Naive thymus-derived CD4-positive, alpha-beta T cell (primary cell): ENCODE measurements at regions not wholly inside any gene's neighbourhood (a gene's known extent, or its start where the extent isn't known, plus 50 kb on each side); places are given as distances from the start of the nearest gene placed in this dataset.

Source experiments
- ATAC-seq: fragments of 150-1000 bp; cut with Tn5 transposase; 2 replicates; pipeline ENCODE4 v1.10.0; 2021; ENCODE audit warnings: mild to moderate bottlenecking, moderate library complexity
- CTCF ChIA-PET: fragments of 350-600 bp; sonication (Branson Sonifier 250); formaldehyde crosslinking; loops from one replicate; lab custom pipeline; 2021; ENCODE audit warnings: antibody characterized with exemption; lab: Charles Lee
- POLR2A ChIA-PET: fragments of 350-600 bp; sonication (Branson Sonifier 250); formaldehyde crosslinking; loops from one replicate; lab custom pipeline; 2021; ENCODE audit warnings: antibody characterized with exemption, inconsistent platforms; lab: Charles Lee
- DNase-seq, 9 donors: peaks; one replicate each; pipeline versions ENCODE4 v3.0.0 to v3.0.0-alpha.2; 2020 to 2022; ENCODE audit warnings: mixed read lengths in 1 of 9
- H3K27ac ChIP-seq: one replicate; pipeline ENCODE4 v1.7.0; 2013; ENCODE audit warnings: mild to moderate bottlenecking, low read depth, low read length, moderate library complexity
- H3K27me3 ChIP-seq, 2 donors: one replicate each; pipeline ENCODE4 v1.7.0; 2013; ENCODE audit warnings: low read length in 2 of 2, mild to moderate bottlenecking in 2 of 2, moderate library complexity in 2 of 2; ENCODE audit not compliant: control insufficient read depth in 2 of 2, insufficient read depth in 2 of 2
- H3K36me3 ChIP-seq, 3 experiments: 1 replicate in 2 of 3; 2 replicates in 1 of 3; pipeline ENCODE4 v1.7.0; 2013; ENCODE audit warnings: low read length in 3 of 3, mild to moderate bottlenecking in 3 of 3, moderate library complexity in 1 of 3; ENCODE audit not compliant: insufficient read depth in 3 of 3, control insufficient read depth in 2 of 3
- H3K4me1 ChIP-seq, 2 donors: one replicate each; pipeline ENCODE4 v1.7.0; 2013; ENCODE audit warnings: low read length in 2 of 2, mild to moderate bottlenecking in 2 of 2, moderate library complexity in 1 of 2; ENCODE audit not compliant: control insufficient read depth in 2 of 2, insufficient read depth in 2 of 2
- H3K4me3 ChIP-seq: 2 replicates; pipeline ENCODE4 v1.7.0; 2013; ENCODE audit warnings: mild to moderate bottlenecking, low read length
- H3K9me3 ChIP-seq, 3 experiments: 1 replicate in 2 of 3; 2 replicates in 1 of 3; pipeline ENCODE4 v1.7.0; 2013; ENCODE audit warnings: low read length in 3 of 3; ENCODE audit not compliant: control insufficient read depth in 2 of 3
- H3K27ac Mint-ChIP-seq, 9 donors: one replicate each; pipeline ENCODE4 v1.8.0; 2020 to 2022; ENCODE audit warnings: mixed read lengths in 9 of 9, mild to moderate bottlenecking in 8 of 9, moderate library complexity in 5 of 9, inconsistent platforms in 2 of 9
- H3K27me3 Mint-ChIP-seq, 5 donors: one replicate each; pipeline ENCODE4 v1.8.0; 2021 to 2022; ENCODE audit warnings: mixed read lengths in 5 of 5, mild to moderate bottlenecking in 1 of 5
- H3K36me3 Mint-ChIP-seq, 5 donors: one replicate each; pipeline ENCODE4 v1.8.0; 2020 to 2022; ENCODE audit warnings: mixed read lengths in 5 of 5, mild to moderate bottlenecking in 3 of 5, inconsistent platforms in 1 of 5
- H3K4me1 Mint-ChIP-seq, 7 donors: one replicate each; pipeline ENCODE4 v1.8.0; 2020 to 2022; ENCODE audit warnings: mixed read lengths in 7 of 7, mild to moderate bottlenecking in 3 of 7, inconsistent platforms in 1 of 7
- H3K4me3 Mint-ChIP-seq, 10 donors: one replicate each; pipeline ENCODE4 v1.8.0; 2020 to 2022; ENCODE audit warnings: mild to moderate bottlenecking in 10 of 10, mixed read lengths in 10 of 10, moderate library complexity in 6 of 10, inconsistent platforms in 2 of 10
- H3K9me3 Mint-ChIP-seq, 11 donors: one replicate each; pipeline ENCODE4 v1.8.0; 2020 to 2022; ENCODE audit warnings: mixed read lengths in 11 of 11, mild to moderate bottlenecking in 4 of 11, inconsistent platforms in 1 of 11, moderate library complexity in 1 of 11
- intact Hi-C, 2 donors: fragments of 100-400 bp; cut with micrococcal nuclease; formaldehyde crosslinking; loops; one replicate each; pipeline ENCODE4 v1.15.1; 2023

DNA sequence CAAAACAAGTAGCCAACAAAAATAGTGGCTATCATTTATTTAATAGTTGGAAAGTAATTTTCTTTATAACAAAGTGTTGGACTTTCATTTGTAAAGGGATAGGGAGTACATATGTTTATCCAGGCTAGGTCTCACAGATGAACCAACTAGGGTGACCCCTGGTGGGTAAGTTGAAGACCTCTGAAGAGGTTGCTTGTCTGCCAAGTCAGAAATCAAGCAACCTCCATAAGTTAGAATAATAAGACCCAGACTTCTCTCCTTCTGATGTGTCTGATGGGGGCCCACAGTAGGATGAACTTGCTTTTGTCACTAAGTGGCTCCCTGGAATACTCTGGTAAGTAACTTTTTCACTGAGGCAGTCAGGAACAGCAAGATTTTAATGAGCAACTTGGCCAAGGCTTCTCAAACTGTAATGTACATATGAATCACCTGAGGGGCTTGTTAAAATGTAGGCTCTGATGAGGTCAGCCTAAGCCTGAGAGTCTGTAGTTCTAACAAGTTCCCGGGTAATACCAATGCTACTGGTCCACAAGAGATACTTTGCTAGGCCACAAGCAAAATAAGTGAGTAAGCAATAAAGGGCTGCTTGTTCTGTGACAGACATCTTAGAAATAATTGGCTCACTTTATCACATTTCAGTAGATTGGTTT, 319.6 kb downstream of the PIK3C3 start:
- CTCF ChIA-PET, result no interaction called here
- POLR2A ChIA-PET, result no interaction called here
- Histone ChIP-seq H3K27ac (no peak overlapping the region), H3K36me3 (no peaks in the 10 kb centered on the region), H3K9me3 (no peaks in the 10 kb centered on the region), H3K27me3 (no peaks in the 10 kb centered on the region), H3K4me3 (no peak overlapping the region), H3K4me1 (no peaks in the 10 kb centered on the region)
- H3K27ac Mint-ChIP-seq, result no peak overlapping the region
- no peaks in the 10 kb centered on the region for H3K36me3 Mint-ChIP-seq
- intact Hi-C loops, result loop anchor here (1.0 to 5.0 kb wide), 3 partner anchors 162 to 222 kb away; no protein-coding TSS in a partner anchor
- no peak for ATAC-seq
- H3K27me3 Mint-ChIP-seq, result peaks cover 0 to 4% (median 0%) of the 10 kb centered on the region in 5 donors
- no peak overlapping the region for H3K4me3 Mint-ChIP-seq
- peaks cover 0 to 2% (median 0%) of the 10 kb centered on the region in 7 donors for H3K4me1 Mint-ChIP-seq
- H3K9me3 Mint-ChIP-seq, result no peaks in the 10 kb centered on the region
- peak in 1 of 9 donors; percentile 3 for DNase-seq

GRCh38 chr18:42275138-42275535, 320.1 kb downstream of the PIK3C3 start:
- peaks cover 0 to 2% (median 0%) of the 10 kb centered on the region in 7 donors for H3K4me1 Mint-ChIP-seq
- H3K4me1 ChIP-seq, result no peaks in the 10 kb centered on the region
- no peak overlapping the region for H3K27ac ChIP-seq
- no peaks in the 10 kb centered on the region for H3K36me3 Mint-ChIP-seq
- no peak overlapping the region for H3K4me3 ChIP-seq
- ChIA-PET POLR2A (no interaction called here), CTCF (no interaction called here)
- H3K4me3 Mint-ChIP-seq, result no peak overlapping the region
- H3K27me3 Mint-ChIP-seq, result peaks cover 0 to 4% (median 0%) of the 10 kb centered on the region in 5 donors
- ATAC-seq (no peak), DNase-seq (no peak)
- no peaks in the 10 kb centered on the region for H3K27me3 ChIP-seq
- no peaks in the 10 kb centered on the region for H3K36me3 ChIP-seq
- no peaks in the 10 kb centered on the region for H3K9me3 ChIP-seq
- no peaks in the 10 kb centered on the region for H3K9me3 Mint-ChIP-seq
- no peak overlapping the region for H3K27ac Mint-ChIP-seq
- intact Hi-C loops, result no loop called here

GRCh38 chr18:42275949-42276730, 321.1 kb downstream of the PIK3C3 start:
- ATAC-seq, result no peak
- H3K36me3 ChIP-seq, result no peaks in the 10 kb centered on the region
- H3K4me1 ChIP-seq, result no peaks in the 10 kb centered on the region
- no peaks in the 10 kb centered on the region for H3K9me3 Mint-ChIP-seq
- H3K27ac ChIP-seq, result no peak overlapping the region
- ChIA-PET POLR2A (no interaction called here), CTCF (interaction anchor here (0.9 kb wide), 1 partner anchor 26 kb away, joined by 3 read pairs; no protein-coding TSS in a partner anchor)
- H3K9me3 ChIP-seq, result no peaks in the 10 kb centered on the region
- H3K4me3 Mint-ChIP-seq, result no peak overlapping the region
- no peaks in the 10 kb centered on the region for H3K36me3 Mint-ChIP-seq
- no peaks in the 10 kb centered on the region for H3K27me3 ChIP-seq
- no peak overlapping the region for H3K27ac Mint-ChIP-seq
- intact Hi-C loops, result no loop called here
- no peak for DNase-seq
- H3K4me3 ChIP-seq, result no peak overlapping the region
- peaks cover 0 to 4% (median 0%) of the 10 kb centered on the region in 5 donors for H3K27me3 Mint-ChIP-seq
- H3K4me1 Mint-ChIP-seq, result peaks cover 0 to 2% (median 0%) of the 10 kb centered on the region in 7 donors

DNA sequence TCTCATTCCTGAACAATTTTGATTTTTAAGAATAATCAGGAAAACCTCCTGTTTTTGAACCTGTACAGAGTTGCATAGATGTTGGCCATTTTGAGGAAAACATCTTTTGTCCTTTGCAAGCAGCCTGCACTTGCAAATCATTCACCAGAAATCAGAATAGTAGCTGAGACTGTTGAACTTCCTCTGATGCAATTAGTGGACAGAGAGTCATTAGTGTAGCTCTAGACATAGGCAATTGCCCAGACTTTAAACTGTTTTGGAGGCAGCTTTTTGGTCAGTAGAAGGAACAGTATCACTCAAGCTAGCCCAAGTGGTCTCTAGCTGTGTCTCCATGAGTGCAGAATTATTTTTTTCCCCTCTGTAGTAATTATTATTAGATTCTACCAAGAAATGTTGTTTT, 326.1 kb downstream of the PIK3C3 start:
- H3K27me3 Mint-ChIP-seq, result no peaks in the 10 kb centered on the region
- Histone ChIP-seq H3K27ac (no peak overlapping the region), H3K9me3 (no peaks in the 10 kb centered on the region), H3K27me3 (no peaks in the 10 kb centered on the region), H3K4me1 (no peaks in the 10 kb centered on the region), H3K4me3 (no peak overlapping the region), H3K36me3 (no peaks in the 10 kb centered on the region)
- CTCF ChIA-PET, result interaction anchor here (1.0 to 1.1 kb wide), 2 partner anchors 16 to 17 kb away, joined by 3 read pairs; no protein-coding TSS in a partner anchor
- ATAC-seq (no peak), DNase-seq (no peak)
- intact Hi-C loops, result no loop called here
- no peaks in the 10 kb centered on the region for H3K36me3 Mint-ChIP-seq
- POLR2A ChIA-PET, result no interaction called here
- H3K4me3 Mint-ChIP-seq, result no peak overlapping the region
- H3K9me3 Mint-ChIP-seq, result no peaks in the 10 kb centered on the region
- H3K4me1 Mint-ChIP-seq, result no peaks in the 10 kb centered on the region
- H3K27ac Mint-ChIP-seq, result no peak overlapping the region

GRCh38 chr18:42281851-42282250, 326.8 kb downstream of the PIK3C3 start:
- Mint-ChIP-seq H3K4me3 (no peak overlapping the region), H3K9me3 (no peaks in the 10 kb centered on the region), H3K27ac (no peak overlapping the region), H3K4me1 (no peaks in the 10 kb centered on the region), H3K36me3 (no peaks in the 10 kb centered on the region), H3K27me3 (no peaks in the 10 kb centered on the region)
- H3K27me3 ChIP-seq, result no peaks in the 10 kb centered on the region
- no peak overlapping the region for H3K4me3 ChIP-seq
- H3K27ac ChIP-seq, result no peak overlapping the region
- ChIA-PET POLR2A (no interaction called here), CTCF (interaction anchor here (1.0 kb wide), 1 partner anchor 17 kb away, joined by 3 read pairs; no protein-coding TSS in a partner anchor)
- no peak for ATAC-seq
- H3K9me3 ChIP-seq, result no peaks in the 10 kb centered on the region
- no peaks in the 10 kb centered on the region for H3K4me1 ChIP-seq
- H3K36me3 ChIP-seq, result no peaks in the 10 kb centered on the region
- DNase-seq, result no peak
- intact Hi-C loops, result no loop called here

- Mint-ChIP-seq H3K36me3 (no peaks in the 10 kb centered on the region), H3K9me3 (no peaks in the 10 kb centered on the region), H3K27me3 (no peaks in the 10 kb centered on the region), H3K27ac (no peak overlapping the region), H3K4me1 (no peaks in the 10 kb centered on the region), H3K4me3 (no peak overlapping the region)
- intact Hi-C loops, result no loop called here
- DNase-seq, result no peak
- Histone ChIP-seq H3K9me3 (no peaks in the 10 kb centered on the region), H3K27ac (no peak overlapping the region), H3K4me1 (no peaks in the 10 kb centered on the region), H3K36me3 (no peaks in the 10 kb centered on the region), H3K27me3 (no peaks in the 10 kb centered on the region), H3K4me3 (no peak overlapping the region)
- ATAC-seq, result no peak
- ChIA-PET CTCF (no interaction called here), POLR2A (no interaction called here)
Observed at GRCh38 chr18:42287047-42287446, 332.0 kb downstream of the PIK3C3 start.
